GM19468 (cell line): ENCODE measurements at regions not wholly inside any gene's neighbourhood (a gene's known extent, or its start where the extent isn't known, plus 50 kb on each side); places are given as distances from the start of the nearest gene placed in this dataset.

Experiments
- ATAC-seq: cut with Tn5 transposase; IDR thresholded peaks from one replicate; pipeline ENCODE4 v1.9.1; 2021; ENCODE audit warnings: mild to moderate bottlenecking, moderate library complexity, moderate number of reproducible peaks; ENCODE audit not compliant: unreplicated experiment; ENCODE audit errors: extremely low read depth

DNA sequence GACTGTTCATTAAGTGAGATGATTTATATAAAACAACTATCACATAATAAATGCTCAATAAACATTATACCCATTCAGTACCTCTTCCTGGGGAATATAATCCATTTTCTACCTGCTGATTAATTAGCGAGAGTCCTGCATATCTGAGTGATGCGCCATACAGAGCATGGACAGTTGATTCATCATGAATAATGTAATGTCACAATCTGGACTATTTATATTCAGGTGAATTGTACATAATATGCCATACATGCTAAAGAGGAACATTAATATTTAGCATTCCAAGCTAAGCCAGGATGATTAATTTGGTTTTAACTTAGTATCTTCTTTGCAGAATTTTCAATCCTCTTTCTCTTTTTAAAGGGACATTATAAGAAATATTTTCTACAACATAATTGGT is 362.0 kb upstream of the XYLT1 start:
- no peak for ATAC-seq

GRCh38 chr16:17831330-17831729 is 360.6 kb upstream of the XYLT1 start:
- no peak for ATAC-seq

GRCh38 chr16:17830651-17831050 is 359.9 kb upstream of the XYLT1 start:
- ATAC-seq: no peak

DNA sequence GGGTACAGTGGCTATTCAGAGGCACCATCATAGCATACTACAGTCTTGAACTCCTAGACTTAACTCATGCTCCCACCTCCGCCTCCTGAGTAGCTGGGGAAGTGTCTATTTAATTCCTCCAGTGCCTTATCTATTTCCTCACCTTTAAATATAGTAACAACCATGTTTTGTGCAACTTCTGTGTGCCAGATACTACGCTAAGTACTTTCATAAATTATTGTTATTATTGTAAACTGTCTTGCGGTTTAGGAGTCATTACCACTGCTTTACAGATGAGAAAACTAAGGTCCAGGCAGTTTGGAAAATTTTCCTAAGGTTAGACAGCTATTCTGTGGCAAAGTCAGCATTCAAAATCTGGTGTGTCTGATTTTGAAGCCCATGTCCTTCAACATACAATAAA is 359.1 kb upstream of the XYLT1 start:
- no peak for ATAC-seq

DNA sequence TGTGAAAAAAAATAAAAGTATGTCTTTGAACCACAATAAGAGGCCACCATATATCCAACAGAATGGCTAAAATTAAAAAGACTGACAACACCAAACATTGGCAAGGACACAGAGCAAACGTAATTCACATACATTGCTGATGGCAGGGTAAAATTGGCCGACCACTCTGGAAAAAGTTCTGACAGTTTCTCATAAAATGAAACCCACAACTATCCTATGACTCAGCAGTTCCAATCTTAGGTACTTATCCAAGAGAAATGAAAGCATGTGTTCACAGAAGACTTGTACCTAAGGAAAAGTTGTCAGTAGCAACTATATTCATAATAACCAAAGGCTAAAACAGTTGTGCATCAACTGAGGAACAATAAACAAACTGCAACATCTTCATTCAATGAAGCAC is 357.3 kb upstream of the XYLT1 start:
- no peak for ATAC-seq

GRCh38 chr16:17827313-17827712 is 356.6 kb upstream of the XYLT1 start:
- no peak for ATAC-seq

- ATAC-seq: no peak
These were observed 347.2 kb upstream of the XYLT1 start for GRCh38 chr16:17817943-17818342.

DNA sequence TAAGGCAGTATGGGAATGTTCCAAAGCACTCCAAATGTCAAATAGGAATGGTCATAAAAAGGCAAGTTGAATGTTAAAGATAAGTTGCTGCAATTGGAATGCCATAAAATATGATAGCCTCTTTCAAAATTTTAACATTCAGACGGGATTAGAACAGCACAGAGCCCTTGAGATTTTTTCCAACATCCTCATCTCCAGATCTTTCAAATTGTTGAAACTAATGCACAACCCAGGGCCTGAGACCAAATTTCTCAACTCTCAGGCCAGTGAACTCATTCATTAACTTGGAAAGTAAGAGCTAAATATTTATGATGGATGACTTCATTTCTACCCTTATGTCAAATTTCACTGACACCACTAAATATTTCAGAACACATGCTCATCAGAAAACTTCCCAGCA is 346.5 kb upstream of the XYLT1 start:
- ATAC-seq: no peak

- no peak for ATAC-seq
These were observed 342.0 kb upstream of the XYLT1 start for GRCh38 chr16:17812771-17813170.

GRCh38 chr16:17804857-17805256 is 334.1 kb upstream of the XYLT1 start:
- ATAC-seq: no peak

- ATAC-seq: no peak
These were observed 333.1 kb upstream of the XYLT1 start for GRCh38 chr16:17803625-17804410.

- no peak for ATAC-seq
These were observed 331.8 kb upstream of the XYLT1 start for GRCh38 chr16:17802571-17802970.

GRCh38 chr16:17801068-17801467 is 330.3 kb upstream of the XYLT1 start:
- no peak for ATAC-seq

DNA sequence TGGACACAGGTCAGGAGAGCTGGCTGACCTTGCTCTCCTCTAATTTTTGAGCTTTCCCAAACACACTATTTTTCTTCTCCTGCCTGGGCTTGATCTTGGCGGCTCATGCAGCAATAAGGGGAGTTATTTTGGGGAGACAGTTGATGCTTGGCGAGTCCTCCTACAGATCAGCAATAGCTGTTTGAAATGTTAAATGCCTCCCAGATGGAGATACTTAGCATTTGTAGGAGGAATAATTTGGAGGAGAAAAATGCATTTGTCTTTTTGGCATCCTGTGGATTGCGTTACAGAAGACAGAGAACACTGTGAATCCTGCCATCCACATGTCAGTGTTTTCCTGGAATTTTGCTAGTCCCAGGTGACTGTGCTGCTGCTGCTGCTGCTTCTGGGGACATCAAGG is 328.0 kb upstream of the XYLT1 start:
- ATAC-seq: no peak

DNA sequence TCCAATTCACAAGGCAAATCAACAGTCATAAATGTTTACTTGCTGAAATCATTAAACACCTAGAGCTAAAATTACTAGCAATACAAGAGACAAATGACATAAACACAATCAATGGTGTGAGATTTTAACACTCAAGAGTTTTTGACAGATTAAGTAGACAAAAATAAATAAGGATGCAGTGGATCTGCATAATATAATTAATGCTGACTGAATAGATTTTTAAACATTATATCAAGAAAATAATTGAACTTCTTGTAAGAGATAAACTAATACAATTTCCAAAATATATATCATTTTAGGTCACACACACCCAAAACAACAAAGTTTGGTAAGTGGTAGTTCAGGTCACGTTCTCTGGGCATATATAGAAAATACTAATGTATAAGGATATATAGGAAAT is 322.6 kb upstream of the XYLT1 start:
- no peak for ATAC-seq

GRCh38 chr16:17784073-17784472 is 313.3 kb upstream of the XYLT1 start:
- ATAC-seq: no peak

DNA sequence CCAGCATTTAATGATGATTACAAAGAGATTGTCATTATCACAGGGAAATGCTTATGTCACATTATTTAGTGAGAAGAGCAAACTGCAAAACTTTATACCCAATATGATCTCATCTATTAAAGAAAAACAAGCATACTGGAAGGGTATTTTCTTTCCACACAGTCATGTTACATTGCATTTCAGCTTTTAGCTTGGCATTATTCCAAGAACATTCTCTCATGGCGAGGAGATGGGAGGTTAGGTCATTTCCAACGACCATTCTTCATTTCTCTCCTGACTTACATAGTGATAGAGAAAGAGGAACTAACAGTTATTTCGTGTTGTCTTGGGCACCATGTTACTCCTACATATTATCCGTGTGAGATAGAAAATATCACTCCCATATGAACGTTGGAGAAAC is 309.4 kb upstream of the XYLT1 start:
- no peak for ATAC-seq

DNA sequence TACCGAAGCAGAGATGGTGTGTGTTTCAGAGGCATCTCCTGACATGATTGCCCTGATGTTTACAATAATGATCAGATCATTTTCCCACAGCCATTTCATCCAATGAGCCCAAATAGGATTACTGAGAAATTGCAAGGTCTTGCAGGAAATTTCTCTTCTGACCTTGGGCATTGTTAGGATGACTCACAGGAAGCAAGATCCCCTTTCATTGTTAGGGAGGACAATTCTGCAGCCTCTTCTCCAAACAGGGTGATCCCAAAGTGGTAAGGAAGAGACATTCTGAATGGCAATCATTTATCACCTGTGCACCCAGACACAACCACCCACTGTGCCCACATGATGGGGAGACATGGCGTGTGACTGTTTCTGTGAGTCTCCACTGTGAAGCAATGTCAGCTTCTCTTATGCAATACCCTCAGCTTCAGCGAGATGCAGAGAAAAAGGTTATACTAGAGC is 306.7 kb upstream of the XYLT1 start:
- ATAC-seq: no peak

- ATAC-seq: no peak
These were observed 306.1 kb upstream of the XYLT1 start for GRCh38 chr16:17776888-17777287.

- no peak for ATAC-seq
These were observed 305.7 kb upstream of the XYLT1 start for GRCh38 chr16:17776465-17776864.

- no peak for ATAC-seq
These were observed 304.3 kb upstream of the XYLT1 start for GRCh38 chr16:17775061-17775460.

GRCh38 chr16:17773698-17774101 is 302.9 kb upstream of the XYLT1 start:
- no peak for ATAC-seq
